Common myeloid progenitor, CD34-positive (primary cell): ENCODE measurements at regions not wholly inside any gene's neighbourhood (a gene's known extent, or its start where the extent isn't known, plus 50 kb on each side); places are given as distances from the start of the nearest gene placed in this dataset.

Source experiments
- CTCF ChIA-PET: fragments of 350-600 bp; sonication (Branson Sonifier 250); formaldehyde crosslinking; loops from one replicate; lab custom pipeline; 2021; ENCODE audit warnings: antibody characterized with exemption; lab: Charles Lee
- POLR2A ChIA-PET: fragments of 350-600 bp; sonication (Branson Sonifier 250); formaldehyde crosslinking; loops from one replicate; lab custom pipeline; 2021; ENCODE audit warnings: antibody characterized with exemption; lab: Charles Lee
- DNase-seq, 3 donors: peaks; one replicate each; pipeline versions ENCODE4 v3.0.0 to v3.0.0-alpha.2; 2013
- H3K27ac ChIP-seq, 2 experiments: 1 replicate in 1 of 2; 2 replicates in 1 of 2; pipeline ENCODE4 v1.7.0; 2013; ENCODE audit warnings: inconsistent platforms in 2 of 2, low read length in 2 of 2, mild to moderate bottlenecking in 2 of 2, low read depth in 1 of 2, moderate library complexity in 1 of 2; ENCODE audit not compliant: severe bottlenecking in 2 of 2, insufficient read depth in 1 of 2, poor library complexity in 1 of 2
- H3K27me3 ChIP-seq, 5 experiments: replicated peaks in 2 of 5; 1 replicate in 3 of 5; 2 replicates in 2 of 5; pipeline versions ENCODE4 v1.6.1 to v1.7.0; 2013; ENCODE audit warnings: low read length in 4 of 5, mild to moderate bottlenecking in 2 of 5, moderate library complexity in 2 of 5, inconsistent platforms in 1 of 5; ENCODE audit not compliant: insufficient read depth in 5 of 5, control insufficient read depth in 4 of 5
- H3K36me3 ChIP-seq, 4 experiments: 1 replicate in 2 of 4; 2 replicates in 2 of 4; pipeline versions ENCODE4 v1.6.1 to v1.7.0; 2013; ENCODE audit warnings: low read length in 3 of 4, control low read depth in 1 of 4, mild to moderate bottlenecking in 1 of 4; ENCODE audit not compliant: control insufficient read depth in 4 of 4, insufficient read depth in 4 of 4
- H3K4me1 ChIP-seq, 4 experiments: 1 replicate in 3 of 4; 2 replicates in 1 of 4; pipeline versions ENCODE4 v1.6.1 to v1.7.1; 2013; ENCODE audit warnings: low read length in 3 of 4, mild to moderate bottlenecking in 3 of 4, control low read depth in 1 of 4, inconsistent platforms in 1 of 4, moderate library complexity in 1 of 4; ENCODE audit not compliant: control insufficient read depth in 4 of 4, insufficient read depth in 4 of 4; ENCODE audit errors: control extremely low read depth in 1 of 4
- H3K4me3 ChIP-seq, 7 experiments: 1 replicate in 4 of 7; 2 replicates in 3 of 7; pipeline versions ENCODE4 v1.5.1 to v1.7.0; 2013; ENCODE audit warnings: mild to moderate bottlenecking in 7 of 7, low read length in 6 of 7, moderate library complexity in 6 of 7, inconsistent platforms in 2 of 7, low read depth in 2 of 7, control low read depth in 1 of 7; ENCODE audit not compliant: insufficient read depth in 4 of 7, control insufficient read depth in 1 of 7; ENCODE audit errors: extremely low read depth in 1 of 7
- H3K9me3 ChIP-seq, 5 experiments: 1 replicate in 4 of 5; 2 replicates in 1 of 5; pipeline versions ENCODE4 v1.6.1 to v1.7.1; 2013; ENCODE audit warnings: low read length in 4 of 5, mild to moderate bottlenecking in 2 of 5, inconsistent platforms in 1 of 5, low read depth in 1 of 5, moderate library complexity in 1 of 5; ENCODE audit not compliant: control insufficient read depth in 4 of 5, insufficient read depth in 2 of 5; ENCODE audit errors: control extremely low read depth in 1 of 5
- WGBS: methylation state at CpG from one replicate; pipeline ENCODE4 v1.1.5; 2013; ENCODE audit not compliant: insufficient coverage; 5-methylcytosine and 5-hydroxymethylcytosine counted together

DNA sequence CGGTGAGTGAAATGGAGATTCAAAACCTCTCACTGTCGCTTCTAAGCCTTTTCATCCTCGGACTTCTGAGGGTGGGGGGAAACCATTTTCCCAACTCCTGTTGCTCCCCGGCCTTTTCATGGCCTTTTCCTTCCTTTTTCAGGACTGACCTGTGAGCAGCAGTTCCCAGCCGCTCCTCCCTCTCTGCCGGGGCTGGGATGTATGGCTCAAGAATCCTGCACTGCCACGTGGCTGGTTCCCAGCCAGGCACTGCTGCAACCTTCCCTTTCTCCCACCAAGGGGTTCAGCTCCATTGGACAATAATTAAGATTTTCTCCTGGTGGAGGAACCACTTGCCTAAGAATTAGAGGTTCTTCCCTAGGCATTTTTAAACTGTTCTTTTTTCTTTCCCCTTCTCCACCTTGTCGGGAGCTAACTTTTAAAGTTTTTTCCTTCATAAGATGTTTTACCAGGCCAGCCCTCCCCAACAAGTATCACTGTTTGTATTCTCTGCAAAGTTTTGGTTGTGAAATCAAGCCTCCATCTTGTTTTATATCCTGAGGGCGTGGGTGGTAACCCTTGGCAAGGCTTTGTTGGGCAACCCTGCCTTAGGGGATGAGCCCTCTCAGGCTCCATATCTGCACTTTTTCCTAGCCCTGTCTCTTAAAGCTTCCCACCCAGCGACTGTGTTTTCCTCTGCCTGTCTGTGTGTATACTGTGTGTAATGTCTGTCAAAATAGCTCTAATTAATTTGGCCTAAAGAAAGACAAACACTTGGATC, 1166.6 kb upstream of the ADGRL2 start:
- Histone ChIP-seq H3K27ac (no peak overlapping the region), H3K9me3 (peaks cover 0 to 4% (median 0%) of the 10 kb centered on the region in 5 experiments), H3K36me3 (no peaks in the 10 kb centered on the region), H3K27me3 (no peaks in the 10 kb centered on the region), H3K4me1 (no peaks in the 10 kb centered on the region), H3K4me3 (no peak overlapping the region)
- no peak for DNase-seq
- ChIA-PET CTCF (no interaction called here), POLR2A (no interaction called here)
- WGBS: 72% methylated on average over 8 of the region's 10 CpGs

DNA sequence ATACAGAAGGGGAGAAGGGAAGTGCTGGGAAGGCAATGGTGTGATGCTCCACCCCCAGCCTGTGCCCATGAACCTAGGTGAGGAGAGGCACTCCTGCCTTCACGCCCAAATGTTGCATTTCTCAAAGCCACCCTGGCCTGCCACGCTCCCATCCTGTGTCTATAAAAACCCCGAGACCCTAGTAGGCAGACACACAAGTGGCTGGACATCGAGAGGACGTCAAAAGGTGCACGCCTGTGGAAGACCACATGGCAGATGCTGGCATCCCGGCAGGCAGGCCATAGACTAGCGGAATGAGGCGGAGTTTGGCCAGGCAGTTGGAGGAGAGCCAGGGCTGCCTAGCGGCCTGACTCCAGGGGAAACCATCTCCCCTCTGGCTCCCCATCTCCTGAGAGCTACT, 1168.5 kb upstream of the ADGRL2 start:
- 100% methylated on average over 10 of the region's 10 CpGs for WGBS

DNA sequence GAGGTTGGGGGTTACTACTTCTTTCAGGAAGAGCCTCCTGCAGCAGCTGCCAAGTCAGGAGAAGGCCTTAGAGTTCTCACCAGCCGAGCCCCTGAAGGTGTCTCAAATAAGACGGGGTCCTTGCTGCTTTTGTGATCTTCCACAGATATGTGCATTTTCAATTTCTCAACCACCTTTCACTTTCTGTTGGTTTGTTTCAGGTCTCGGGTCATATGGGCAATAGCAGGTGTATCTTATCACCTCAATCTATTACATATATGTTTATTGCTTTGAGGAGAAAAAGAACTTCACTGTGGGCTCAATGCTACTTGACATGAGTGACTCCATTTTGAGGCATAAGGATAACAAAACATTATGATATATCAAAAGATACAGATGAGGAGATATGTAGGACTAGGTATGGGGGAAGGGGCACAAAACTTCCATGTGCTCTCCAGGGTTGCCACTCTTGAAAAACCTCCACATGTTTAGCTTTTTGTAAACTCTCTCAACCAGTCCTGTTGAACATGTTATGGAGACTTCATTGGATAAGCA, 1171.4 kb upstream of the ADGRL2 start:
- ChIA-PET CTCF (interaction anchor here (0.6 kb wide), 1 partner anchor 412 kb away, joined by 3 read pairs; no protein-coding TSS in a partner anchor), POLR2A (no interaction called here)
- WGBS: 100% methylated on average over 2 of the region's 3 CpGs
- no peak for DNase-seq
- Histone ChIP-seq H3K4me1 (no peaks in the 10 kb centered on the region), H3K27ac (no peak overlapping the region), H3K4me3 (no peak overlapping the region), H3K9me3 (no peaks in the 10 kb centered on the region), H3K27me3 (no peaks in the 10 kb centered on the region), H3K36me3 (no peaks in the 10 kb centered on the region)

More for the DNA sequence above, 1168.5 kb upstream of the ADGRL2 start:
- no peaks in the 10 kb centered on the region for H3K36me3 ChIP-seq
- ChIA-PET CTCF (no interaction called here), POLR2A (no interaction called here)
- no peaks in the 10 kb centered on the region for H3K27me3 ChIP-seq
- DNase-seq: no peak
- H3K27ac ChIP-seq: no peak overlapping the region
- H3K4me1 ChIP-seq: no peaks in the 10 kb centered on the region
- peaks cover 0 to 1% (median 0%) of the 10 kb centered on the region in 5 experiments for H3K9me3 ChIP-seq
- H3K4me3 ChIP-seq: no peak overlapping the region

DNA sequence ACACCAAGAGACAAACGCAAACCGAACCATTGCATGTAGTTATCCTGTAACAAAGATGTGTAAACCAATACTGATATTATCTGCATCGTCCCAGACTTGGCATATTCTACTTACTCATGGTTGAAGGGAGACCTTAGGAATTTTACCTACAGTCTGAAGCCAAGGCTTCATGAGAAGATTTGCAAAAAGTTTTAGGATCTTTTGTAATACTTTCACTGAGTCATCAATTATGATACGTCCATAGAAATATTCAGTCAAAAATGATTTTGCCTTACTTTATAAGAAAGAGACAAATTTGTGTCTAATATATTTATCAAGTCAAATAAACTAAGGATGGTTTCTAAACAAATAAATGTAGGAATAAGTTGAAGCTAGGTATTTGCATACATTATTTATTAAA, 1176.1 kb upstream of the ADGRL2 start:
- no peaks in the 10 kb centered on the region for H3K4me1 ChIP-seq
- no peaks in the 10 kb centered on the region for H3K27me3 ChIP-seq
- POLR2A ChIA-PET: no interaction called here
- H3K27ac ChIP-seq: no peak overlapping the region
- no CpG with 5 or more reads among the region's 4 CpGs for WGBS
- H3K9me3 ChIP-seq: no peaks in the 10 kb centered on the region
- DNase-seq: no peak
- no peaks in the 10 kb centered on the region for H3K36me3 ChIP-seq
- no peak overlapping the region for H3K4me3 ChIP-seq
- CTCF ChIA-PET: no interaction called here

DNA sequence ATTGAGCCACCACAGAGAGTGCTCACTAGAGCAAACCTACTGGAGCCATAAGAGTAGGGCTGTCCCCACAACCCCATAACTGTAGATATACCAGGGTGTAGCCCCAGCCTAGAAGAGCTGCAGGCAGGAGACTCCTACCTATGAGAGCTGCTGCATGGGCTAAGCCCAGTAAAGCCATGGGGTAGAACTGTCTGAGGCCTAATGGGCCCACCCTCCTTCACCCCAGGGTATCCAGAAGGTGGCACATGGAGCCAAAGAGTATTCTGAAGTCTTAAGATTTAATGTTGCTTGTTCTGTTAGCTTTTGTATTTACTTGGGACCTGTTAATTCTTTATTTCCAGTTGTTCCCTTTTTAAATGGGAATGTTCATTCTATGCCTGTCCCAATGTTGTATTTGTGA, 1193.7 kb upstream of the ADGRL2 start:
- ChIA-PET CTCF (no interaction called here), POLR2A (no interaction called here)
- H3K4me1 ChIP-seq: no peaks in the 10 kb centered on the region
- H3K36me3 ChIP-seq: no peaks in the 10 kb centered on the region
- peaks cover 0 to under 1% (median 0%) of the 10 kb centered on the region in 5 experiments for H3K9me3 ChIP-seq
- no peaks in the 10 kb centered on the region for H3K27me3 ChIP-seq
- H3K4me3 ChIP-seq: no peak overlapping the region
- no peak overlapping the region for H3K27ac ChIP-seq
- DNase-seq: no peak

DNA sequence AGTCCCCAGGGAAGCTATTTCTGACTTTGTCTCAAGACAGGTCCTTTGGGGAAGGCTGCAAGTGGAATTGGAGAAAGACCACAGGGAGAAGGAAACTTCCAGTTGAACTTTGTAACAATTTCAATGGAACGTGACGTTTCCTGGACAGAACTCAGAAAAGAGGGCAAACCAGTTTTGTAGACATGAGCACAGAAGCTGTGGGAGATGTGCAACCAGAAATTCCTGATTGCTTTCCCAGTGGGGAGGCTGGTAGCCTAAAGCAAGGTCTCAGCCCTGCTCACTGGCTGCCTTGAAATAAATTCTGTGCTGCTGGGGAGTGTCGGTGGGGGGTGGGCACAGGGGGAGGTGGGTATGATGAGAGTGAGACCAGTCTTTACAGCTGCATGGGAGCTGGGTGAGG, 1206.7 kb upstream of the ADGRL2 start:
- POLR2A ChIA-PET: no interaction called here
- no peaks in the 10 kb centered on the region for H3K27me3 ChIP-seq
- H3K4me1 ChIP-seq: no peaks in the 10 kb centered on the region
- CTCF ChIA-PET: no interaction called here
- 93% methylated on average over 2 of the region's 3 CpGs for WGBS
- H3K36me3 ChIP-seq: no peaks in the 10 kb centered on the region
- no peak overlapping the region for H3K27ac ChIP-seq
- peaks cover 0 to 10% (median 7%) of the 10 kb centered on the region in 5 experiments for H3K9me3 ChIP-seq
- no peak for DNase-seq
- no peak overlapping the region for H3K4me3 ChIP-seq

DNA sequence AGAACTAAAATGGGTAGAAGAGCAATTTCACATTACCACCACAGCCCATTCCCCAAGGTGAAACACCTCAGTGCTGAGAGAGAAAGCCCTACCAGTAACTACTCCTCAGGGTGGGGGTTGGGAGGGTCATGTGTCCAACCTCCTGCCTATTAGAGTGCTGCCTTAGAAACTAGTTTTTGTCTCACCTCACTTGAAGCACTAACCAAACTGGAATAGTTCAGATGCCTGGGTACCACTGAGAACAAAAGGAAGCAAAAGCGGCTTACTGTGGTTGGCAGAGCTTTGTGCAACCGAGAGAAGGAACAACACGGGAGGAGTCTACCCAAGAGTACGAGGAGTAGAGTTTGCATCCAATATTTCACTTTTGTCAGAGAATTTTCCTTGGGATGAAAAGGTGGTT, 1207.5 kb upstream of the ADGRL2 start:
- POLR2A ChIA-PET: no interaction called here
- CTCF ChIA-PET: no interaction called here
- Histone ChIP-seq H3K36me3 (no peaks in the 10 kb centered on the region), H3K4me3 (no peak overlapping the region), H3K27me3 (no peaks in the 10 kb centered on the region), H3K9me3 (peaks cover 0 to 10% (median 7%) of the 10 kb centered on the region in 5 experiments), H3K4me1 (no peaks in the 10 kb centered on the region), H3K27ac (no peak overlapping the region)
- WGBS: 100% methylated on average over 3 of the region's 4 CpGs
- no peak for DNase-seq
